Spleen (tissue), 11 donors: ENCODE measurements at regions not wholly inside any gene's neighbourhood (a gene's known extent, or its start where the extent isn't known, plus 50 kb on each side); places are given as distances from the start of the nearest gene placed in this dataset.

ENCODE experiments used
- DNase-seq: peaks from one replicate; pipeline ENCODE4 v3.0.0-alpha.2; 2020
- H3K27ac ChIP-seq, 8 donors: fragments of 200-600 bp; sonication (generic) in 7 of 8; 1 replicate in 4 of 8; 2 replicates in 4 of 8; pipeline versions ENCODE4 v1.5.0 to v1.8.0; 2016 to 2021; ENCODE audit warnings: inconsistent platforms in 4 of 8, mild to moderate bottlenecking in 4 of 8, moderate library complexity in 1 of 8
- H3K27me3 ChIP-seq, 7 donors: fragments of 200-600 bp; sonication (generic) in 6 of 7; replicated peaks in 1 of 7; 1 replicate in 4 of 7; 2 replicates in 3 of 7; pipeline versions ENCODE4 v1.5.0 to v1.8.0; 2016 to 2021; ENCODE audit warnings: inconsistent platforms in 3 of 7, mild to moderate bottlenecking in 1 of 7
- H3K36me3 ChIP-seq, 6 donors: fragments of 200-600 bp; sonication (generic) in 5 of 6; 1 replicate in 4 of 6; 2 replicates in 2 of 6; pipeline versions ENCODE4 v1.5.0 to v1.8.0; 2016 to 2021; ENCODE audit warnings: inconsistent platforms in 2 of 6
- H3K4me1 ChIP-seq, 6 donors: fragments of 200-600 bp; sonication (generic) in 5 of 6; 1 replicate in 3 of 6; 2 replicates in 3 of 6; pipeline versions ENCODE4 v1.5.0 to v1.8.0; 2016 to 2021; ENCODE audit warnings: inconsistent platforms in 3 of 6
- H3K4me3 ChIP-seq, 8 donors: fragments of 200-600 bp; sonication (generic) in 7 of 8; 1 replicate in 4 of 8; 2 replicates in 4 of 8; pipeline versions ENCODE4 v1.5.0 to v1.8.0; 2016 to 2021; ENCODE audit warnings: inconsistent platforms in 4 of 8, mild to moderate bottlenecking in 4 of 8, moderate library complexity in 2 of 8
- H3K9me3 ChIP-seq, 8 donors: fragments of 200-600 bp; sonication (generic) in 7 of 8; 1 replicate in 4 of 8; 2 replicates in 4 of 8; pipeline versions ENCODE4 v1.5.0 to v1.8.0; 2016 to 2021; ENCODE audit warnings: inconsistent platforms in 4 of 8
- CTCF ChIP-seq, 11 experiments: fragments of 200-600 bp in 7 of 11; fragments of 450-650 bp in 4 of 11; sonication (generic) in 4 of 11; IDR thresholded peaks in 8 of 11; conservative IDR thresholded peaks in 3 of 11; 1 replicate in 7 of 11; 2 replicates in 4 of 11; pipeline versions ENCODE4 v1.4.0 to v1.8.0; 2016 to 2021; ENCODE audit warnings: antibody characterized with exemption in 11 of 11, inconsistent platforms in 4 of 11, mild to moderate bottlenecking in 1 of 11
- POLR2A ChIP-seq, 3 donors: fragments of 450-650 bp; IDR thresholded peaks; one replicate each; pipeline ENCODE4 v1.5.1; 2017; ENCODE audit warnings: antibody characterized with exemption in 3 of 3, mild to moderate bottlenecking in 1 of 3
- POLR2AphosphoS5 ChIP-seq, 3 donors: sonication (generic); formaldehyde crosslinking; IDR thresholded peaks; one replicate each; pipeline ENCODE4 v1.5.1; 2017; ENCODE audit warnings: antibody characterized with exemption in 3 of 3
- WGBS, 5 donors: extraction: QIAGEN DNeasy Blood & Tissue Kit in 3 of 5; methylation state at CpG; one replicate each; pipeline versions ENCODE4 v1.1.5 to v1.1.7; 2013 to 2018; 5-methylcytosine and 5-hydroxymethylcytosine counted together
- intact Hi-C: fragments of 100-400 bp; cut with DNase I; formaldehyde crosslinking; loops from one replicate; pipeline ENCODE4 v1.15.0; 2023; ENCODE audit warnings: low total_unique reads
- donor health status: healthy with polysubstance abuse.
- donor health status: DM: no; HTN: no; CAD: no; lungs with moderate emphysema.
- donor health status: DM: no; HTN: no; CAD: no.
- donor health status: Bipolar disorder and iron deficiency.
- donor health status: healthy.
- donor health status: DM: no; HTN: no; CAD: no.
- donor health status: DM: yes; HTN: yes; CAD: no.

GRCh38 chr19:31970027-31970461, 375.4 kb upstream of the ZNF507 start:
- peaks cover 0 to 6% (median 0%) of the 10 kb centered on the region in 8 donors for H3K9me3 ChIP-seq
- H3K36me3 ChIP-seq, result no peaks in the 10 kb centered on the region
- no peak overlapping the region for H3K4me3 ChIP-seq
- intact Hi-C loops, result no loop called here
- DNase-seq, result no peak
- no peaks in the 10 kb centered on the region for H3K27me3 ChIP-seq
- TF ChIP-seq POLR2A (IDR thresholded peaks at IDR 0.05), result no peak
- no peak for TF ChIP-seq POLR2AphosphoS5 (IDR thresholded peaks at IDR 0.05)
- no peak for TF ChIP-seq CTCF (IDR thresholded peaks at IDR 0.05 in 8 of 11, conservative IDR thresholded peaks at IDR 0.05 in 3 of 11)
- no peaks in the 10 kb centered on the region for H3K4me1 ChIP-seq
- peak overlapping the region in 5 of 8 donors; percentile 27 to 69 (median 63) for H3K27ac ChIP-seq
- WGBS, 5 donors, result 47 to 75% (median 63%) methylated on average over 2 of the region's 2 CpGs

- Histone ChIP-seq H3K36me3 (no peaks in the 10 kb centered on the region), H3K27ac (no peak overlapping the region), H3K27me3 (no peaks in the 10 kb centered on the region), H3K4me1 (no peaks in the 10 kb centered on the region), H3K4me3 (no peak overlapping the region), H3K9me3 (no peaks in the 10 kb centered on the region)
- no peak for DNase-seq
- TF ChIP-seq CTCF (IDR thresholded peaks at IDR 0.05 in 8 of 11, conservative IDR thresholded peaks at IDR 0.05 in 3 of 11) (no peak), POLR2A (IDR thresholded peaks at IDR 0.05) (no peak), POLR2AphosphoS5 (IDR thresholded peaks at IDR 0.05) (no peak)
- intact Hi-C loops, result no loop called here
- 79 to 88% (median 83%) methylated on average over 4 of the region's 4 CpGs for WGBS, 5 donors
Observed at GRCh38 chr19:31974290-31974689, 371.1 kb upstream of the ZNF507 start.

- peaks cover 0 to under 1% (median 0%) of the 10 kb centered on the region in 8 donors for H3K9me3 ChIP-seq
- no peaks in the 10 kb centered on the region for H3K27me3 ChIP-seq
- WGBS, 5 donors, result 72 to 92% (median 85%) methylated on average over 4 of the region's 4 CpGs
- DNase-seq, result no peak
- H3K4me1 ChIP-seq, result no peaks in the 10 kb centered on the region
- no peaks in the 10 kb centered on the region for H3K36me3 ChIP-seq
- intact Hi-C loops, result no loop called here
- no peak overlapping the region for H3K27ac ChIP-seq
- no peak for TF ChIP-seq CTCF (IDR thresholded peaks at IDR 0.05 in 8 of 11, conservative IDR thresholded peaks at IDR 0.05 in 3 of 11)
- no peak for TF ChIP-seq POLR2AphosphoS5 (IDR thresholded peaks at IDR 0.05)
- TF ChIP-seq POLR2A (IDR thresholded peaks at IDR 0.05), result no peak
- H3K4me3 ChIP-seq, result no peak overlapping the region
Observed at GRCh38 chr19:31974941-31975340, 370.5 kb upstream of the ZNF507 start.

- no peaks in the 10 kb centered on the region for H3K27me3 ChIP-seq
- no peaks in the 10 kb centered on the region for H3K36me3 ChIP-seq
- no peak overlapping the region for H3K27ac ChIP-seq
- TF ChIP-seq CTCF (IDR thresholded peaks at IDR 0.05 in 8 of 11, conservative IDR thresholded peaks at IDR 0.05 in 3 of 11), result no peak
- no peak for TF ChIP-seq POLR2A (IDR thresholded peaks at IDR 0.05)
- TF ChIP-seq POLR2AphosphoS5 (IDR thresholded peaks at IDR 0.05), result no peak
- no peak overlapping the region for H3K4me3 ChIP-seq
- intact Hi-C loops, result no loop called here
- no peaks in the 10 kb centered on the region for H3K4me1 ChIP-seq
- H3K9me3 ChIP-seq, result peaks cover 0 to 6% (median 0%) of the 10 kb centered on the region in 8 donors
- no peak for DNase-seq
- WGBS, 5 donors, result 90 to 94% (median 91%) methylated on average over 4 of the region's 4 CpGs
Observed at GRCh38 chr19:31975461-31975860, 369.9 kb upstream of the ZNF507 start.
